ENCODE measurements at regions not wholly inside any gene's neighbourhood (a gene's known extent, or its start where the extent isn't known, plus 50 kb on each side); places are given as distances from the start of the nearest gene placed in this dataset.

DNA sequence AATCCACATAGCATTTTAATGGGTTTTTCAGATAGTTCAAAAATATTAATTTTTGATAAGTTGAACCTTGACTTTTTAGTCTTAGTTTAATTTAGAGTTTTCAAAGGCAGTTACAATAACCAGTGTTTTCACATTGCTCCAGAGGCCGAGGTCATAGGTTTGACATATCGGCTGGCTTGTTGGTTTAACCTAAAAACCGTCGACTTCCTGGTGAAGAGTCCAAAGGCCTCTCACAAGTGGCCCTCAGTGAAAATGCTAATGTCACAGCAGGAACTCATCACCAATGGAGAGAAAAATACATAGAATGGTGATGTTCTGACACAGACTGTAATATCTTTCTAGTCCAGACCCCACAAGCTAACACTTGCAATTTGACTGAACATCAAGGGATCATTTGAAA, 642.3 kb downstream of the PLOD2 start:
- intact Hi-C loops (cut with micrococcal nuclease; ENCODE audit: unreplicated experiment) = no loop called here
- no peaks in the 10 kb centered on the region for H3K9me3 ChIP-seq (ENCODE audit: insufficient read depth, low read depth)
- H3F3A ChIP-seq (ENCODE audit: insufficient read depth, low read depth) = no peaks in the 10 kb centered on the region
- H4K20me1 ChIP-seq (ENCODE audit: insufficient read depth) = no peaks in the 10 kb centered on the region
- H3K9me2 ChIP-seq (ENCODE audit: insufficient read depth) = no peaks in the 10 kb centered on the region
- no peak overlapping the region for H3K27ac ChIP-seq
- H3K36me3 ChIP-seq (ENCODE audit: low read depth) = no peaks in the 10 kb centered on the region
- ChIA-PET POLR2A (ENCODE audit: unreplicated experiment) (no interaction called here), CTCF (no interaction called here)
- no peak for DNase-seq
- no TSS peak for BruUV-seq (replicated peaks)
- no peak overlapping the region for H3K4me3 ChIP-seq
- H2AFZ ChIP-seq = no peak overlapping the region
- no peaks in the 10 kb centered on the region for H3K27me3 ChIP-seq (ENCODE audit: insufficient read depth, low read depth)
- H3K79me2 ChIP-seq (ENCODE audit: low read depth) = no peaks in the 10 kb centered on the region
- no peak for TF ChIP-seq EZH2 (IDR thresholded peaks at IDR 0.05; ENCODE audit: low read depth)
- TF ChIP-seq, protein P1, sequence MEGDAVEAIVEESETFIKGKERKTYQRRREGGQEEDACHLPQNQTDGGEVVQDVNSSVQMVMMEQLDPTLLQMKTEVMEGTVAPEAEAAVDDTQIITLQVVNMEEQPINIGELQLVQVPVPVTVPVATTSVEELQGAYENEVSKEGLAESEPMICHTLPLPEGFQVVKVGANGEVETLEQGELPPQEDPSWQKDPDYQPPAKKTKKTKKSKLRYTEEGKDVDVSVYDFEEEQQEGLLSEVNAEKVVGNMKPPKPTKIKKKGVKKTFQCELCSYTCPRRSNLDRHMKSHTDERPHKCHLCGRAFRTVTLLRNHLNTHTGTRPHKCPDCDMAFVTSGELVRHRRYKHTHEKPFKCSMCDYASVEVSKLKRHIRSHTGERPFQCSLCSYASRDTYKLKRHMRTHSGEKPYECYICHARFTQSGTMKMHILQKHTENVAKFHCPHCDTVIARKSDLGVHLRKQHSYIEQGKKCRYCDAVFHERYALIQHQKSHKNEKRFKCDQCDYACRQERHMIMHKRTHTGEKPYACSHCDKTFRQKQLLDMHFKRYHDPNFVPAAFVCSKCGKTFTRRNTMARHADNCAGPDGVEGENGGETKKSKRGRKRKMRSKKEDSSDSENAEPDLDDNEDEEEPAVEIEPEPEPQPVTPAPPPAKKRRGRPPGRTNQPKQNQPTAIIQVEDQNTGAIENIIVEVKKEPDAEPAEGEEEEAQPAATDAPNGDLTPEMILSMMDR (conservative IDR thresholded peaks at IDR 0.05) = no peak
- H3K4me2 ChIP-seq = no peak overlapping the region
- H3K4me1 ChIP-seq (replicated peaks; ENCODE audit: insufficient read depth) = no peaks in the 10 kb centered on the region

DNA sequence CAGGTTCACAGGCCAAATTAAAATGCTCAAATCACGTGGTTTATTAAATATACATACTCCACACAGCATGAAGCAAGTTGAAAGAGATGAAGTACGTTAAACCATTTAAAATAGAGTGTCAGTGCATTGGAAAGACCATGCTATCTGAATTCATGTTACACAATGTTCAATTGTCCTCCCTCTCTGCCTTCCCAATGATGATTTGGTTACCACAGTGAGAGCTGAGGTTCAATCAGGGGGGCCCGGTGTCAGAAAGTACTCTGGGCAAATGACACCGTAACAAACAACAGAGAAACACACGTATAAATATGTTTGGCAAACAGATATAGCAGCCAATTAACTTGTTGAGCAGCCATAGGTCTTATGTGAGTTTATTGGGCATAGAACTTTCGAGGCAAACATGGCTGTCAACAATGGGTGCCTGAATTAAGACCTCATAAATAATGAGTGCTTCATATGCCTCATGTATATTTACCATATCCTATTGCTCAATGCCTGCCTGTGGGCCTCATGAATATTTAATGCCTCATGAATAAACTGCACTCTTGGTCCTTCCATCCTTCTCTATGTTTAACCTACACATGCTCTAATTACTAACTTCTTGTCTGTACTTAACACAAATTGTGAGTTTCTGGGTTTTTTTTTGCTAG, 641.5 kb downstream of the PLOD2 start:
- Histone ChIP-seq H3K4me1 (replicated peaks; ENCODE audit: insufficient read depth) (no peaks in the 10 kb centered on the region), H3K27me3 (ENCODE audit: insufficient read depth, low read depth) (no peaks in the 10 kb centered on the region), H3K9me3 (ENCODE audit: insufficient read depth, low read depth) (no peaks in the 10 kb centered on the region), H3K79me2 (ENCODE audit: low read depth) (no peaks in the 10 kb centered on the region), H3K4me3 (no peak overlapping the region), H2AFZ (no peak overlapping the region), H3K9me2 (ENCODE audit: insufficient read depth) (no peaks in the 10 kb centered on the region), H4K20me1 (ENCODE audit: insufficient read depth) (no peaks in the 10 kb centered on the region), H3F3A (ENCODE audit: insufficient read depth, low read depth) (no peaks in the 10 kb centered on the region), H3K36me3 (ENCODE audit: low read depth) (no peaks in the 10 kb centered on the region), H3K27ac (no peak overlapping the region), H3K4me2 (no peak overlapping the region)
- CTCF ChIA-PET = no interaction called here
- TF ChIP-seq, protein P1 (conservative IDR thresholded peaks at IDR 0.05) = no peak
- no peak for TF ChIP-seq EZH2 (IDR thresholded peaks at IDR 0.05; ENCODE audit: low read depth)
- no peak for DNase-seq
- POLR2A ChIA-PET (ENCODE audit: unreplicated experiment) = no interaction called here
- BruUV-seq (replicated peaks) = no TSS peak
- intact Hi-C loops (cut with micrococcal nuclease; ENCODE audit: unreplicated experiment) = no loop called here

DNA sequence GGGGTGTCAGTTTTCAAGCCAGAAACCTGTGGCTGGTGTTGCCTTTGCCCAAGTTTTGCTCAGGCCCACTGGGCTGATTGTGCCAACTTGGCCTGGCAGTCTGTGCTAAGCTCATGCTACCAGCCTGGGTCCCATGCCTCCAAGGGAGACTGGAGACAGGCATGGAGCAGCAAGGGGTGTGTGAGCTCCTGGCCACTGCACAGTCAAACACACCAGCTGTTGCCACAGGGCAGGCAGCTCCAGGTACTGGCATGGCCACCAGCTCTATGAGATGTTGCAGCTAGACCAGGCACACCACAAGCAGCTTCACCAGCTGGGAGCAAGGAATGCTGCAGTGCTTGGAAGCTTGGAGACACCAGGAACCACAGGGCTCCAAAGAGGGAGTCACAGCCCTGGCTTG, 638.8 kb downstream of the PLOD2 start:
- Histone ChIP-seq H3K9me2 (ENCODE audit: insufficient read depth) (peaks cover 4% of the 10 kb centered on the region; the same call in 1 of the 2 replicates), H3F3A (ENCODE audit: insufficient read depth, low read depth) (no peaks in the 10 kb centered on the region), H2AFZ (no peak overlapping the region), H3K36me3 (ENCODE audit: low read depth) (no peaks in the 10 kb centered on the region), H4K20me1 (ENCODE audit: insufficient read depth) (no peaks in the 10 kb centered on the region), H3K9me3 (ENCODE audit: insufficient read depth, low read depth) (no peaks in the 10 kb centered on the region), H3K79me2 (ENCODE audit: low read depth) (no peaks in the 10 kb centered on the region), H3K4me2 (no peak overlapping the region), H3K4me3 (no peak overlapping the region), H3K4me1 (replicated peaks; ENCODE audit: insufficient read depth) (no peaks in the 10 kb centered on the region), H3K27ac (no peak overlapping the region), H3K27me3 (ENCODE audit: insufficient read depth, low read depth) (no peaks in the 10 kb centered on the region)
- BruUV-seq (replicated peaks) = no TSS peak
- ChIA-PET CTCF (no interaction called here), POLR2A (ENCODE audit: unreplicated experiment) (no interaction called here)
- intact Hi-C loops (cut with micrococcal nuclease; ENCODE audit: unreplicated experiment) = no loop called here
- TF ChIP-seq, protein P1 (conservative IDR thresholded peaks at IDR 0.05) = no peak
- TF ChIP-seq EZH2 (IDR thresholded peaks at IDR 0.05; ENCODE audit: low read depth) = no peak
- no peak for DNase-seq

Data from PC-9 (cell line).